HG03354 (cell line): ENCODE measurements at regions not wholly inside any gene's neighbourhood (a gene's known extent, or its start where the extent isn't known, plus 50 kb on each side); places are given as distances from the start of the nearest gene placed in this dataset.

Source experiments
- ATAC-seq: cut with Tn5 transposase; IDR thresholded peaks from one replicate; pipeline ENCODE4 v1.9.1; 2021; ENCODE audit warnings: mild to moderate bottlenecking; ENCODE audit not compliant: unreplicated experiment, poor library complexity, severe bottlenecking

GRCh38 chr15:69593981-69594966 is 141.7 kb downstream of the RPLP1 start:
- no peak for ATAC-seq

- ATAC-seq = no peak
Measured at GRCh38 chr15:69595009-69595791, 142.6 kb downstream of the RPLP1 start.

- no peak for ATAC-seq
Measured at GRCh38 chr15:69597061-69597592, 144.5 kb downstream of the RPLP1 start.

GRCh38 chr15:69599271-69599670 is 146.7 kb downstream of the RPLP1 start:
- ATAC-seq = no peak

GRCh38 chr15:69600556-69601085 is 148.0 kb downstream of the RPLP1 start:
- ATAC-seq = no peak

GRCh38 chr15:69601711-69602504 is 149.3 kb downstream of the RPLP1 start:
- no peak for ATAC-seq

- ATAC-seq = no peak
Measured at GRCh38 chr15:69602921-69603320, 150.3 kb downstream of the RPLP1 start.

- ATAC-seq = no peak
Measured at GRCh38 chr15:69603369-69604071, 150.9 kb downstream of the RPLP1 start.

- no peak for ATAC-seq
Measured at GRCh38 chr15:69604072-69604411, 151.4 kb downstream of the RPLP1 start.

- no peak for ATAC-seq
Measured at GRCh38 chr15:69606144-69606543, 153.5 kb downstream of the RPLP1 start.

- ATAC-seq = no peak
Measured at GRCh38 chr15:69606921-69607500, 154.4 kb downstream of the RPLP1 start.

- ATAC-seq = no peak
Measured at GRCh38 chr15:69608661-69609060, 156.0 kb downstream of the RPLP1 start.

- ATAC-seq = no peak
Measured at GRCh38 chr15:69609176-69609575, 156.6 kb downstream of the RPLP1 start.

- ATAC-seq = no peak
Measured at GRCh38 chr15:69609776-69610175, 157.2 kb downstream of the RPLP1 start.

- no peak for ATAC-seq
Measured at GRCh38 chr15:69610277-69610676, 157.7 kb downstream of the RPLP1 start.

- no peak for ATAC-seq
Measured at GRCh38 chr15:69610858-69611257, 158.2 kb downstream of the RPLP1 start.

- ATAC-seq = no peak
Measured at GRCh38 chr15:69612112-69612511, 159.5 kb downstream of the RPLP1 start.

- ATAC-seq = no peak
Measured at GRCh38 chr15:69613182-69613581, 160.6 kb downstream of the RPLP1 start.

- ATAC-seq = no peak
Measured at GRCh38 chr15:69613988-69614387, 161.4 kb downstream of the RPLP1 start.
